ENCODE measurements at regions not wholly inside any gene's neighbourhood (a gene's known extent, or its start where the extent isn't known, plus 50 kb on each side); places are given as distances from the start of the nearest gene placed in this dataset.
"Not testable (repeated sequence)": the region's sequence is repeated elsewhere in the genome, so short reads cannot be mapped to it uniquely, and the experiment has no call there.

GRCh38 chr16:15192813-15193212, 98.7 kb upstream of the RRN3 start:
- not testable (repeated sequence) for TF ChIP-seq POLR2A, CTCF (IDR thresholded peaks at IDR 0.05)

All from breast epithelium (tissue), 3 donors.